ENCODE measurements at regions not wholly inside any gene's neighbourhood (a gene's known extent, or its start where the extent isn't known, plus 50 kb on each side); places are given as distances from the start of the nearest gene placed in this dataset.

GRCh38 chr3:40995271-40995670 lies 204.0 kb upstream of the CTNNB1 start:
- TF ChIP-seq POLR2A (IDR thresholded peaks at IDR 0.05): no peak
- no peak for TF ChIP-seq EP300 (IDR thresholded peaks at IDR 0.05)
- TF ChIP-seq POLR2AphosphoS5 (IDR thresholded peaks at IDR 0.05): no peak
- TF ChIP-seq, protein P1, sequence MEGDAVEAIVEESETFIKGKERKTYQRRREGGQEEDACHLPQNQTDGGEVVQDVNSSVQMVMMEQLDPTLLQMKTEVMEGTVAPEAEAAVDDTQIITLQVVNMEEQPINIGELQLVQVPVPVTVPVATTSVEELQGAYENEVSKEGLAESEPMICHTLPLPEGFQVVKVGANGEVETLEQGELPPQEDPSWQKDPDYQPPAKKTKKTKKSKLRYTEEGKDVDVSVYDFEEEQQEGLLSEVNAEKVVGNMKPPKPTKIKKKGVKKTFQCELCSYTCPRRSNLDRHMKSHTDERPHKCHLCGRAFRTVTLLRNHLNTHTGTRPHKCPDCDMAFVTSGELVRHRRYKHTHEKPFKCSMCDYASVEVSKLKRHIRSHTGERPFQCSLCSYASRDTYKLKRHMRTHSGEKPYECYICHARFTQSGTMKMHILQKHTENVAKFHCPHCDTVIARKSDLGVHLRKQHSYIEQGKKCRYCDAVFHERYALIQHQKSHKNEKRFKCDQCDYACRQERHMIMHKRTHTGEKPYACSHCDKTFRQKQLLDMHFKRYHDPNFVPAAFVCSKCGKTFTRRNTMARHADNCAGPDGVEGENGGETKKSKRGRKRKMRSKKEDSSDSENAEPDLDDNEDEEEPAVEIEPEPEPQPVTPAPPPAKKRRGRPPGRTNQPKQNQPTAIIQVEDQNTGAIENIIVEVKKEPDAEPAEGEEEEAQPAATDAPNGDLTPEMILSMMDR (IDR thresholded peaks at IDR 0.05): no peak
- WGBS, 5 donors: 88 to 96% (median 91%) methylated on average over 2 of the region's 2 CpGs
- no peak overlapping the region for H3K4me3 ChIP-seq

DNA sequence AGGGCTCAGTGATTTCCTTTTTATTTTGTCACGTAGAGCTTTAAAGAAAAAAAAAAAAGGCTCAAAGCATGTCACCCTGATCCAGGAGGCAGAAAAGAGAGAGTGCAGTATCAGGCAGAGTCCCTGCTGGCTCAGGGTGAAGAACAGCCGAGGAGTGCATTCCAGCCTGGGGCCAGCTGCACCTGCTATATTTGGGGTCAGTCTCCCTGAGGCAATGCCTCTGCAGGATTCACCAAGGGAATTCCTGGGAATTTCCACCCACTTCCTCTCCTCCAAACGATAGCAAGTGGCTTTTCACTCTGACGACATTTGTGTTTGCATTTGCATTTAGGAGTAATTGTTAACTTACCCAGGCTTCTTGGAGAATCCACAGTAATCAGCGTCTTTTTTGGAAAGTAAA lies 202.9 kb upstream of the CTNNB1 start:
- 30 to 45% (median 34%) methylated on average over 5 of the region's 5 CpGs for WGBS, 5 donors
- Histone ChIP-seq H3K27me3 (no peaks in the 10 kb centered on the region), H3K9me3 (no peaks in the 10 kb centered on the region), H3K27ac (no peak overlapping the region), H3K36me3 (no peaks in the 10 kb centered on the region), H3K4me3 (no peak overlapping the region), H3K4me1 (peaks cover 0 to 6% (median 0%) of the 10 kb centered on the region in 4 donors)
- DNase-seq: peak in 1 of 2 donors; percentile 18
- TF ChIP-seq POLR2AphosphoS5 (IDR thresholded peaks at IDR 0.05): no peak
- TF ChIP-seq, protein P1 (IDR thresholded peaks at IDR 0.05): no peak
- intact Hi-C loops (cut with DNase I; ENCODE audit: low total_unique reads): no loop called here

More at GRCh38 chr3:40995271-40995670, 204.0 kb upstream of the CTNNB1 start:
- H3K9me3 ChIP-seq: no peaks in the 10 kb centered on the region
- no peaks in the 10 kb centered on the region for H3K27me3 ChIP-seq
- peaks cover 0 to 6% (median 0%) of the 10 kb centered on the region in 4 donors for H3K4me1 ChIP-seq
- intact Hi-C loops (cut with DNase I; ENCODE audit: low total_unique reads): no loop called here
- no peak for DNase-seq
- no peak overlapping the region for H3K27ac ChIP-seq
- H3K36me3 ChIP-seq: no peaks in the 10 kb centered on the region

GRCh38 chr3:40996827-40997710 lies 202.2 kb upstream of the CTNNB1 start:
- no peak for TF ChIP-seq POLR2A (IDR thresholded peaks at IDR 0.05)
- no peak for TF ChIP-seq POLR2AphosphoS5 (IDR thresholded peaks at IDR 0.05)
- TF ChIP-seq, protein P1 (IDR thresholded peaks at IDR 0.05): no peak
- no peak for TF ChIP-seq EP300 (IDR thresholded peaks at IDR 0.05)
- Histone ChIP-seq H3K4me3 (no peak overlapping the region), H3K36me3 (no peaks in the 10 kb centered on the region), H3K9me3 (no peaks in the 10 kb centered on the region), H3K4me1 (peaks cover 0 to 6% (median 0%) of the 10 kb centered on the region in 4 donors), H3K27ac (no peak overlapping the region), H3K27me3 (no peaks in the 10 kb centered on the region)
- WGBS, 5 donors: 78 to 95% (median 83%) methylated on average over 6 of the region's 6 CpGs
- intact Hi-C loops (cut with DNase I; ENCODE audit: low total_unique reads): no loop called here
- DNase-seq: no peak

DNA sequence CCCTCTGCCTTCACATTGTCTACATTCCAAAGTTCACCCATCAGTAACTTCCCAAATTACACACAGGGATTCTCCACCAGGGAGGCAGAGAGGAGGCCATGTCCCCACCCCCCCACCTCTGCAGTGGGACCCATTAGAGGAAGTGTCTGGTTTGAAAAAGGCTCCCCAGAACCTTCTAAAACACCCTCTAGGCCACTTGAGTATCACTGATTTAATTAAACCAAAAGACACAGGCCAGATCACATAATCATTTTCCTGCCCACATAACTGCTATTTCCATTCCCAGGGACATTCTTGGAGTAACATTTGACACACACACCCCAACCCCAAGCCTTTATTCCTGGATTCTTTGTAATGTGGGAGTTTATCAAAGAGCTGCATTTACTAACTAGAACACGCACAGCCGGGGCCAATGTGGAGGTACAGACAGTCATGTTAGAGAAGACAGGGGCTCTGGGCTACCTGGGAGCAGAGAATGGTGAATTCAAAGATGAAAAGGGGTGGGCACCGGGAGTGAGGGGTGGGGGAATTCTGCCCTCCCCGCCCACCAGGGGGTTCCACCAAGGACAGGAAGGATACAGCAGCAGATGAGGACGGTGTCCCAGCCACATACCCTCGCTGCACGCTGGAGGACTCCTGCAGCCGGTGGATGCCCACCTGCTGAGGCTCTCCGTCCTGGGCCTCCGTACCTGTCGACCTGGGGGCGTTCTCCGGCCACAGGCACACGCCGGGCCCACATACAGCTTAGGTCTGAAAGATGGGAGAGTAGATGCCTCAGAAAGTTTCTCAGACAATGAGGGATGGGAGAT lies 201.4 kb upstream of the CTNNB1 start:
- DNase-seq: no peak
- 88 to 96% (median 90%) methylated on average over 10 to 15 of the region's 15 CpGs for WGBS, 5 donors
- no peak for TF ChIP-seq POLR2AphosphoS5 (IDR thresholded peaks at IDR 0.05)
- Histone ChIP-seq H3K4me1 (peaks cover 0 to 6% (median 0%) of the 10 kb centered on the region in 4 donors), H3K27ac (no peak overlapping the region), H3K4me3 (no peak overlapping the region), H3K27me3 (no peaks in the 10 kb centered on the region), H3K36me3 (no peaks in the 10 kb centered on the region), H3K9me3 (no peaks in the 10 kb centered on the region)
- intact Hi-C loops (cut with DNase I; ENCODE audit: low total_unique reads): no loop called here
